OCI-LY3 (cell line): ENCODE measurements at regions not wholly inside any gene's neighbourhood (a gene's known extent, or its start where the extent isn't known, plus 50 kb on each side); places are given as distances from the start of the nearest gene placed in this dataset.

Source experiments
- H2AFZ ChIP-seq: fragments of 200-600, 300-600 bp; shearing (Covaris generic); 2 replicates; pipeline ENCODE4 v1.6.0; 2014; ENCODE audit warnings: antibody characterized with exemption, low read depth, low read length
- H3K27ac ChIP-seq: fragments of 200-600, 300-600 bp; sonication (generic); 2 replicates; pipeline ENCODE4 v1.5.1; 2014; ENCODE audit warnings: mild to moderate bottlenecking, low read length, moderate library complexity, mixed read lengths
- H3K27me3 ChIP-seq: fragments of 200-600, 300-600 bp; sonication (generic); 2 replicates; pipeline ENCODE4 v1.6.1; 2014; ENCODE audit warnings: low read depth, low read length, mixed read lengths
- H3K36me3 ChIP-seq: fragments of 200-600, 300-600 bp; sonication (generic); replicated peaks from 2 replicates; pipeline ENCODE3; 2014; ENCODE audit warnings: low read depth, low read length, mixed read lengths
- H3K4me1 ChIP-seq: fragments of 300-600, 200-600 bp; sonication (generic); 2 replicates; pipeline ENCODE4 v1.6.1; 2014; ENCODE audit warnings: low read length, mixed read lengths
- H3K4me2 ChIP-seq: fragments of 200-600, 300-600 bp; sonication (generic); 2 replicates; pipeline ENCODE4 v1.6.1; 2014; ENCODE audit warnings: low read length, mixed read lengths
- H3K4me3 ChIP-seq: fragments of 300-600, 200-600 bp; sonication (generic); 2 replicates; pipeline ENCODE4 v1.5.1; 2014; ENCODE audit warnings: antibody characterized with exemption, mild to moderate bottlenecking, low read length, moderate library complexity
- H3K79me2 ChIP-seq: fragments of 300-600, 200-600 bp; shearing (Covaris generic); 2 replicates; pipeline ENCODE4 v1.6.1; 2014; ENCODE audit warnings: mild to moderate bottlenecking, low read length, mixed read lengths
- H3K9ac ChIP-seq: fragments of 300-600, 200-600 bp; shearing (Covaris generic); 2 replicates; pipeline ENCODE4 v1.6.0; 2014; ENCODE audit warnings: mild to moderate bottlenecking, low read length, moderate library complexity
- H3K9me3 ChIP-seq: fragments of 200-600, 300-600 bp; shearing (Covaris generic); 2 replicates; pipeline ENCODE4 v1.6.1; 2014; ENCODE audit warnings: low read length, mixed read lengths; ENCODE audit not compliant: insufficient read depth
- H4K20me1 ChIP-seq: fragments of 200-600, 300-600 bp; sonication (generic); 2 replicates; pipeline ENCODE4 v1.6.1; 2016; ENCODE audit warnings: low read length, mixed read lengths; ENCODE audit not compliant: insufficient read depth
- CTCF ChIP-seq: fragments of 200-600, 300-600 bp; sonication (generic); IDR thresholded peaks from 2 replicates; pipeline ENCODE4 v1.5.1; 2014; ENCODE audit warnings: antibody characterized with exemption, low read length, low read depth
- EZH2phosphoT487 ChIP-seq: fragments of 200-600 bp; shearing (Covaris generic); IDR thresholded peaks from 2 replicates; pipeline ENCODE4 v1.6.1; 2018; ENCODE audit warnings: antibody characterized with exemption, mixed run types, low read depth

- Histone ChIP-seq H4K20me1 (no peaks in the 10 kb centered on the region), H3K36me3 (no peaks in the 10 kb centered on the region), H3K9ac (no peak overlapping the region), H3K79me2 (no peaks in the 10 kb centered on the region), H3K27ac (no peak overlapping the region), H2AFZ (no peak overlapping the region), H3K4me1 (peaks cover 7% of the 10 kb centered on the region), H3K9me3 (no peaks in the 10 kb centered on the region), H3K4me3 (no peak overlapping the region), H3K4me2 (no peak overlapping the region), H3K27me3 (no peaks in the 10 kb centered on the region)
- TF ChIP-seq EZH2phosphoT487 (no peak), CTCF (no peak)
Measured at GRCh38 chr20:53688085-53688484, 94.4 kb upstream of the ZNF217 start.

- Histone ChIP-seq H2AFZ (no peak overlapping the region), H3K27me3 (no peaks in the 10 kb centered on the region), H3K27ac (no peak overlapping the region), H4K20me1 (no peaks in the 10 kb centered on the region), H3K4me2 (no peak overlapping the region), H3K4me3 (no peak overlapping the region), H3K9me3 (no peaks in the 10 kb centered on the region), H3K79me2 (no peaks in the 10 kb centered on the region), H3K9ac (no peak overlapping the region), H3K36me3 (no peaks in the 10 kb centered on the region), H3K4me1 (peaks cover 7% of the 10 kb centered on the region)
- TF ChIP-seq CTCF: no peak
- TF ChIP-seq EZH2phosphoT487: no peak
Measured at GRCh38 chr20:53685070-53685595, 91.5 kb upstream of the ZNF217 start.

GRCh38 chr20:53683506-53683905, 89.9 kb upstream of the ZNF217 start:
- Histone ChIP-seq H3K79me2 (no peaks in the 10 kb centered on the region), H3K4me1 (peaks cover 7% of the 10 kb centered on the region), H3K36me3 (no peaks in the 10 kb centered on the region), H3K9me3 (no peaks in the 10 kb centered on the region), H3K9ac (no peak overlapping the region), H3K27me3 (no peaks in the 10 kb centered on the region), H3K27ac (no peak overlapping the region), H3K4me3 (no peak overlapping the region), H4K20me1 (no peaks in the 10 kb centered on the region), H2AFZ (no peak overlapping the region), H3K4me2 (no peak overlapping the region)
- TF ChIP-seq EZH2phosphoT487 (no peak), CTCF (no peak)

DNA sequence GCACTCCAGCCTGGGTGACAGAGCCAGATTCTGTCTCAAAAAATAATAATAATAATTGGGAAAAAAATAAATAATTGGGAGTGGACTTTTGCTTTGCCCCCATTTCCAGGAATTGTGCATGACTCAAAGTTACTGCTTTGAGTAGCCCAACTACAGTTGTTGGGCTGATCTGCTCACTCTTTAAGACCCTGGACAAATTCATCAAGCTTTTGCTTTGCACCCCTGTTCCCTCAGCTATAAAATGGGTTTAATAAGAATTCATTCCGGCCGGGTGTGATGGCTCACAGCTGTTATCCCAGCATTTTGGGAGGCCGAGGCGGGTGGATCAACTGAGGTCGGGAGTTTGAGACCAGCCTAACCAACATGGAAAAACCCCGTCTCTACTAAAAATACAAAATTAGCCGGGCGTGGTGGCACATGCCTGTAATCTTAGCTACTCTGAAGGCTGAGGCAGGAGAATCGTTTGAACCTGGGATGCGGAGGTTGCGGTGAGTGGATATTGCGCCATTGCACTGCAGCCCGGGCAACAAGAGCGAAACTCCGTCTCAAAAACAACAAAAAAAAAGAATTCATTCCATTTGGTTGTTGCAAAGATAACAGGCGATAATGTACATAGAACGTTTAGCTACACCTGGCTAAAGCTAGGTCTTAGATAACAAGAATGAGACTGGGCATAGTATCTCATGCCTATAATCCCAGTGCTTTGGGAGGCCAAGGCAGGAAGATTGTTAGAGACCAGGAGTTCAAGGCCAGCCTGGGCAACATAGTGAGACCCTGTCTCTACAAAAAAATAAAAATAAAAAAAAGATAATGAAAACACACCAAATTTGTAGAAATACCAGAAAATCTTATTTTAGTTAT, 87.9 kb upstream of the ZNF217 start:
- no peaks in the 10 kb centered on the region for H4K20me1 ChIP-seq
- no peak overlapping the region for H3K27ac ChIP-seq
- peaks cover 7% of the 10 kb centered on the region for H3K4me1 ChIP-seq
- no peak for TF ChIP-seq EZH2phosphoT487
- no peak for TF ChIP-seq CTCF
- no peak overlapping the region for H3K4me3 ChIP-seq
- no peak overlapping the region for H3K4me2 ChIP-seq
- H2AFZ ChIP-seq: no peak overlapping the region
- no peaks in the 10 kb centered on the region for H3K27me3 ChIP-seq
- no peak overlapping the region for H3K9ac ChIP-seq
- no peaks in the 10 kb centered on the region for H3K9me3 ChIP-seq
- H3K36me3 ChIP-seq: no peaks in the 10 kb centered on the region
- H3K79me2 ChIP-seq: no peaks in the 10 kb centered on the region
